ENCODE measurements at regions not wholly inside any gene's neighbourhood (a gene's known extent, or its start where the extent isn't known, plus 50 kb on each side); places are given as distances from the start of the nearest gene placed in this dataset.
"Not testable (repeated sequence)": the region's sequence is repeated elsewhere in the genome, so short reads cannot be mapped to it uniquely, and the experiment has no call there.

DNA sequence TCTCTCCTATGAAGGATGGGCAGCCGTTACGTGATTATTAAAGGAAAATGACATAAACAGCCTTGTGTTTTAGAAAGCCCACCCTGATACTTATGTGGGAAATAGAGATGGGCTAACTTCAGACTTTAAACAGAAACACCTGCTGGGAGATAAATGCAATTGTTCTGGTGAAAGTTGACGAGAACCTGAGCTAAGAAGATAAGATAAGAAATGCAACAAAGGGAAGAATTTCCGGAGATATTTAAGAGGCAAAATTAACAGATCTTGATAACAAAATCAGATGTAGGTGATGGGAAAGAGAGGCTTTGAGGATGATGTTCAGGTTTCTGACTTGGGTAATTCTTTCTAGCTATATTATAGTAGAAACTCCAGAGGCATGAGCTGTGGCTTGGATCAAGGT lies 102.7 kb upstream of the SLC7A11 start:
- TF ChIP-seq, protein P1, sequence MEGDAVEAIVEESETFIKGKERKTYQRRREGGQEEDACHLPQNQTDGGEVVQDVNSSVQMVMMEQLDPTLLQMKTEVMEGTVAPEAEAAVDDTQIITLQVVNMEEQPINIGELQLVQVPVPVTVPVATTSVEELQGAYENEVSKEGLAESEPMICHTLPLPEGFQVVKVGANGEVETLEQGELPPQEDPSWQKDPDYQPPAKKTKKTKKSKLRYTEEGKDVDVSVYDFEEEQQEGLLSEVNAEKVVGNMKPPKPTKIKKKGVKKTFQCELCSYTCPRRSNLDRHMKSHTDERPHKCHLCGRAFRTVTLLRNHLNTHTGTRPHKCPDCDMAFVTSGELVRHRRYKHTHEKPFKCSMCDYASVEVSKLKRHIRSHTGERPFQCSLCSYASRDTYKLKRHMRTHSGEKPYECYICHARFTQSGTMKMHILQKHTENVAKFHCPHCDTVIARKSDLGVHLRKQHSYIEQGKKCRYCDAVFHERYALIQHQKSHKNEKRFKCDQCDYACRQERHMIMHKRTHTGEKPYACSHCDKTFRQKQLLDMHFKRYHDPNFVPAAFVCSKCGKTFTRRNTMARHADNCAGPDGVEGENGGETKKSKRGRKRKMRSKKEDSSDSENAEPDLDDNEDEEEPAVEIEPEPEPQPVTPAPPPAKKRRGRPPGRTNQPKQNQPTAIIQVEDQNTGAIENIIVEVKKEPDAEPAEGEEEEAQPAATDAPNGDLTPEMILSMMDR (conservative IDR thresholded peaks at IDR 0.05; ENCODE audit: low read length): no peak
- no peak for DNase-seq (ENCODE audit: low read depth)
- H3K4me3 ChIP-seq (ENCODE audit: low read length): no peak overlapping the region

DNA sequence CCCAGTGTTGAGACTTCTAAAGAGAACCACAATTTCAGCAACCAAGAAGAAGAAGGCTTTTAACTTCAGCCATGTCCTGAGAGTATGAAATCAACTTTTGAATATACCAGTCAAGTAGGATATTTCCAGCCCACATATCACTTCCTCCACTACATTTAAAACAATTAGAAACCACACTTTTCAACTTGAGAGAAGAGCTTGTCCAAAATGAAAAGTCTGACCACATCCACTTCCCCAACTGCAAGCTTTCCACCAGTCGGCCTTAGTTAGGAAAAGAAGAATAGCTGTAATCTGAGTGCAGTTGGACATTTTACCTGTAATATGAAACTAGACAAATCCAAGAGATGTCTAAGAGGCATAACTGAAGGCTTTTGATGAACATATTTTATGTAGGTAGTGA lies 101.9 kb upstream of the SLC7A11 start:
- TF ChIP-seq, protein P1 (conservative IDR thresholded peaks at IDR 0.05; ENCODE audit: low read length): no peak
- no peak overlapping the region for H3K4me3 ChIP-seq (ENCODE audit: low read length)
- DNase-seq (ENCODE audit: low read depth): no peak

DNA sequence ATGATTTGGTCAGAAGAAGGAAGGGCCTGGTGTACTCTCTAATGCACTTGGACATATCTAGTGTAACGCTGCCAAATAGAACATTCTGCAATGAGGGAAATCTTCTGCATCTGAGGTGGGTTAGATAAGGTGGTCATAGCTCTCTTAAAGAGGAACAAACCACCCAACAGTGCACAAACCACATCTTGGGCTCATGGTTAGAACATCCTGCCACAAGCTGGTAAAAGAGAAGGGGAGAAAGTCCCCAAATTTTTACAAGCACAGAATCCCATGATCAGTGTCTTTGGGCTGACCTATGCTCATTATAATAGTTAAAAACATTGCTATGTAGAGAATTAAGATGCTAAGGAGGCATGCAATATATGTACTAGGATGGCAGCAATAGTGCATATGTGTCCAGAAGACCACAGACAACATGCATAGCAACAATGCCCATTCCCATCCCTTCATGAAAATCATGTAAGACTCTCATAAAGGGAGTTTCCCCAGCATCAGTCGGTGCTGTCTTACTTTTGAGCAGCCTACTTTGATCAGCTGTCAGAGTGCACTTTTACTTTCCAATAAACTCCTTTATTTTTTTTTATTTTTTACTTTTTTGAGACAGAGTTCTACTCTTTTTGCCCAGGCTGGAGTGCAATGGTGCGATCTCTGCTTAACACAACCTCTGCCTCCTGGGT lies 99.7 kb upstream of the SLC7A11 start:
- TF ChIP-seq, protein P1 (conservative IDR thresholded peaks at IDR 0.05; ENCODE audit: low read length): no peak
- no peak overlapping the region for H3K4me3 ChIP-seq (ENCODE audit: low read length)

DNA sequence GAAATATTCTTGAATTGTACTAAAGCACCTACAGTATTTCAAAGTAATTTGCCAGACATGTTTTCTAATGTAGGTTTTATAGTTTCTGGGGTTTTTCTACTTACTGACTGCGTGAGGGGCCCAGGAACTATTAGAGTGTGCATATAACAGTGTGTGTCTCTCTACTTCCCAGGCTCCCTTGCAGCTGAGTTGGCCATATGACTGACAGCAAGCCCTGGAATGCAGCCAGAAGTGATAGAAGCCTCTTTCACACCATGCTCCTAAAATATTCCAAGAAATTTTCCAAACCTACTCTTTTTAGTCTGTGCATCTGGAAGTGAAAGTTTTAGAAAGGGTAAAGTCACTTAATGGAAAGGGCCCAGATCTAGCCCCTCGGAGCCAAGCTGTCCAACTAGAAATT lies 96.7 kb upstream of the SLC7A11 start:
- DNase-seq (ENCODE audit: low read depth): no peak
- TF ChIP-seq, protein P1 (conservative IDR thresholded peaks at IDR 0.05; ENCODE audit: low read length): no peak
- H3K4me3 ChIP-seq (ENCODE audit: low read length): no peak overlapping the region

More for the DNA sequence above, 99.7 kb upstream of the SLC7A11 start:
- DNase-seq (ENCODE audit: low read depth): no peak

DNA sequence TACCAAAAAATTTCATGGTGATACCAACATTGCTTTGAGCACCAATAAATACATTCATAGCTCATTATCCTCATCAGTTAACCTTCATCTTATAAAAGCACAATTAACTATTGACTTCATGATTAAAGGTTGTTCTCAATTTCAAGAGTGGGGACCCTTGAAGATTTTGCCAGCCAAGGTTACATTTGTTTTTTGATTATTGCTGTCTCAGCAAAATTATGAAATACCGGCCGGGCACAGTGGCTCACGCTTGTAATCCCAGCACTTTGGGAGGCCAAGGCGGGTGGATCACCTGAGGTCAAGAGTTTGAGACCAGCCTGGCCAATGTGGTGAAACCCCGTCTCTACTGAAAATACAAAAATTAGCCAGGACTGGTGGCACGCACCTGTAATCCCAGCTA lies 96.1 kb upstream of the SLC7A11 start:
- DNase-seq (ENCODE audit: low read depth); H3K4me3 ChIP-seq (ENCODE audit: low read length): not testable (repeated sequence)

DNA sequence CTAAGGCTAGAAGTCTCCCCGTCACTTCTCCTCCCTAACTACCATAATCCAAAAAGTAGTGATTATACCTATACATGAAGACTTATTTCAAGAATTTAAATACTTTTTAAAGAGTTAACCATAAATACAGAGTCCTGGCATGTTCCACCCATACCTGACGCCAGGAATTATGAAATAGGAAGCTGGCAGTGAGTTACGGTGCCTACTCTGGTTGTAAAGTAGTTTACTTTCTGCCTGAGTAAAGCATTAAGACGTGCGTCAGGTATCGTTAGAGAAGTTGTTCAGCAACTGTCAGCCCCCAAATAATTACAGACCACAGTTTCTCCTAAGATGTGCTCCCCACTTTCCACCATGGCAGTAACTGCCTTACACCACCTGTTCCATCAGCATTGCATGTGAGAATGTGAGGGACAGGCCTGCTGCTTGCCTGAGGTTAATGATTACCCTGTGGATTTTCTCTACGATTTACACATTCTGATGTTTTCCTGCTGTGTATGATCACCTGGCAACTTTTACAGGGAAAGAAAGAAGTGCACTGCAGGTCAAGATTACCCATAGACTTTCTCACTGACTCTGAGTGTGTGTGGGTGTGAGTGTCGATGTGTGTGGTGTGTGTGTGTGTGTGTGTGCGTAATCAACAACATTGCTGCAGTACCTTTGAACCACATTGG lies 92.3 kb upstream of the SLC7A11 start:
- no peak for DNase-seq (ENCODE audit: low read depth)
- TF ChIP-seq, protein P1 (conservative IDR thresholded peaks at IDR 0.05; ENCODE audit: low read length): no peak
- no peak overlapping the region for H3K4me3 ChIP-seq (ENCODE audit: low read length)

DNA sequence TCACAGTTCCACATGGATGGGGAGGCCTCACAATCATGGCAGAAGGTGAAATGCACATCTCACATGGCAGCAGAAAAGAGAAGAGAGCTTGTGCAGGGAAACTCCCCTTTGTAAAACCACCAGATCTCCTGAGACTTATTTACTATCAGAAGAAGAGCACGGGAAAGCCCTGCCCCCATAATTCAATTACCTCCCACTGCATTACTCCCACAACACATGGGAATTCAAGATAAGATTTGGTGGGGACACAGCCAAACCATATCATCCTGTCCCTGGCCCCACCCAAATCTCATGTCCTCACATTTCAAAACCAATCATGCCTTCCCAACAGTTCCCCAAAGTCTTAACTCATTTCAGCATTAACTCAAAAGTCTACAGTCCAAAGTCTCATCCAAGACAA lies 90.3 kb upstream of the SLC7A11 start:
- DNase-seq (ENCODE audit: low read depth); H3K4me3 ChIP-seq (ENCODE audit: low read length): not testable (repeated sequence)

DNA sequence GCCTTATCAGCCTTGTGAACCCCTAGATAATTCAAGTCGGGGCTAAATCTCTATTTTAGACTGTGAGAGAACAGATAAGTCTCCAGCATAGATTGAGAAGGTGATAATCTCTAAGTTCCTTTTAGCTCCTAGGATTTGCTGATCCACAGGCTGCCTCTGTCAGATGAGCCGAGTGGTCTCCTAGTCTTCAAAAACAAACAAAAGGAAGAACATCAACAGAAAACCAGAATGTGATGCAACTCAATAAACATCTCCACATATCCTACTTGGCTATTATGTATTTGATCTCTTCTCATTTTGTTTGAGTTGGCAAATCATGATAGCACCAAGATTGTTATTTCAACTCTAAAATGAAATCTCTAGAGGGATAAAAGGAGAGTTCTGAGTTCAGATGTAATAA lies 88.4 kb upstream of the SLC7A11 start:
- TF ChIP-seq, protein P1 (conservative IDR thresholded peaks at IDR 0.05; ENCODE audit: low read length): no peak
- H3K4me3 ChIP-seq (ENCODE audit: low read length): no peak overlapping the region
- no peak for DNase-seq (ENCODE audit: low read depth)
